NT2/D1 (cell line): ENCODE measurements at regions not wholly inside any gene's neighbourhood (a gene's known extent, or its start where the extent isn't known, plus 50 kb on each side); places are given as distances from the start of the nearest gene placed in this dataset.

ENCODE experiments used
- SUZ12 ChIP-seq: IDR thresholded peaks from 2 replicates; pipeline ENCODE4 v1.6.1; 2011; ENCODE audit not compliant: insufficient read length, insufficient read depth; ENCODE audit errors: extremely low read depth
- YY1 ChIP-seq: IDR thresholded peaks from 2 replicates; pipeline ENCODE4 v1.6.1; 2011; ENCODE audit not compliant: insufficient read length, insufficient read depth
- ZNF274 ChIP-seq: IDR thresholded peaks from 2 replicates; pipeline ENCODE4 v1.6.1; 2011; ENCODE audit warnings: mild to moderate bottlenecking, low read depth, low read length

GRCh38 chr7:10225275-10225674, 748.4 kb upstream of the PHF14 start:
- TF ChIP-seq SUZ12: no peak
- TF ChIP-seq ZNF274: no peak
- TF ChIP-seq YY1: no peak
